ENCODE measurements at regions not wholly inside any gene's neighbourhood (a gene's known extent, or its start where the extent isn't known, plus 50 kb on each side); places are given as distances from the start of the nearest gene placed in this dataset.

- no peak overlapping the region for H2AK5ac ChIP-seq (ENCODE audit: low read depth, low read length)
- DNase-seq (ENCODE audit: low read depth in 1 of 2, low spot score in 2 of 2) (no peak), FAIRE-seq (no peak)
- no peak overlapping the region for H2BK20ac ChIP-seq (ENCODE audit: low read length)
- H4K8ac ChIP-seq (ENCODE audit: extremely low read depth, insufficient read depth, low read length): no peak overlapping the region; the same call in 1 of the 2 replicates
- H4K5ac ChIP-seq (ENCODE audit: insufficient read length, low read depth, low read length): no peak overlapping the region
- 96% methylated on average over 22 of the region's 32 CpGs; no CpG with 5 or more reads in 1 of the 2 experiments for WGBS, 2 experiments (ENCODE audit: extremely low coverage in 1 of 2, insufficient coverage in 1 of 2, insufficient read length in 1 of 2, insufficient replicate concordance in 2 of 2, low coverage in 1 of 2, low lambda C conversion rate in 2 of 2, missing lambda C conversion rate in 1 of 2)
- H3K56ac ChIP-seq (replicated peaks; ENCODE audit: insufficient read length, low read depth, low read length): no peak overlapping the region
- no peak overlapping the region; the same call in 1 of the 2 replicates for H3K18ac ChIP-seq (ENCODE audit: extremely low read depth, low read length)
- no peak overlapping the region for H3K14ac ChIP-seq (ENCODE audit: insufficient read length)
- no peaks in the 10 kb centered on the region for H3K36me3 ChIP-seq (ENCODE audit: control insufficient read depth in 2 of 4, insufficient read depth in 4 of 4, low read length in 3 of 4)
- CTCF ChIA-PET (ENCODE audit: partially characterized antibody): interaction anchor here (1.0 to 1.8 kb wide), 4 partner anchors 9 to 251 kb away, joined by 3 to 4 read pairs (median 3); no protein-coding TSS in a partner anchor
- H2AFZ ChIP-seq (ENCODE audit: low read length): no peak overlapping the region
- H3K27ac ChIP-seq (ENCODE audit: low read depth, low read length): no peak overlapping the region
- no peak overlapping the region for H2BK15ac ChIP-seq (ENCODE audit: low read length)
- H4K20me1 ChIP-seq (replicated peaks in 1 of 2; ENCODE audit: control insufficient read depth in 1 of 2, insufficient read depth in 2 of 2, low read length in 2 of 2): no peaks in the 10 kb centered on the region
- H3K4me2 ChIP-seq (ENCODE audit: insufficient read depth in 1 of 2, low read depth in 2 of 2, low read length in 2 of 2): no peak overlapping the region
- no peaks in the 10 kb centered on the region for H3K79me2 ChIP-seq (ENCODE audit: control insufficient read depth in 1 of 2, insufficient read depth in 2 of 2, low read length in 2 of 2)
- H2BK120ac ChIP-seq (replicated peaks; ENCODE audit: low read depth, low read length): no peak overlapping the region
- H3K9ac ChIP-seq (replicated peaks in 1 of 4; ENCODE audit: extremely low read depth in 1 of 4, low read depth in 3 of 4, low read length in 3 of 4): no peak overlapping the region
- POLR2A ChIA-PET (ENCODE audit: partially characterized antibody): no interaction called here
- H3K23ac ChIP-seq (ENCODE audit: insufficient read length): no peak overlapping the region
- H3K4me1 ChIP-seq (replicated peaks in 1 of 4; ENCODE audit: control insufficient read depth in 3 of 4, insufficient read depth in 4 of 4, low read length in 3 of 4): peaks cover 0 to 7% (median 4%) of the 10 kb centered on the region in 4 experiments; a peak in 4 of 7 replicates
- no peaks in the 10 kb centered on the region; a peak in 1 of 7 replicates for H3K27me3 ChIP-seq (replicated peaks in 1 of 4; ENCODE audit: control insufficient read depth in 3 of 4, extremely low read depth in 1 of 4, insufficient read depth in 3 of 4, low read length in 3 of 4)
- no peaks in the 10 kb centered on the region for H3K23me2 ChIP-seq (ENCODE audit: low read depth, low read length)
- H4K91ac ChIP-seq (replicated peaks; ENCODE audit: insufficient read length, low read length): no peak overlapping the region
- no peaks in the 10 kb centered on the region for H3K79me1 ChIP-seq (ENCODE audit: low read depth, low read length)
- H3K9me3 ChIP-seq (ENCODE audit: insufficient read depth in 2 of 2, low read depth in 1 of 2, low read length in 1 of 2): no peaks in the 10 kb centered on the region
- H2BK12ac ChIP-seq (ENCODE audit: low read depth, low read length): no peak overlapping the region
- H3K4me3 ChIP-seq (ENCODE audit: extremely low read depth in 1 of 4, insufficient read depth in 2 of 4, low read depth in 3 of 4, low read length in 4 of 4): no peak overlapping the region
- H2BK5ac ChIP-seq (ENCODE audit: low read depth, low read length): no peak overlapping the region
- H3K4ac ChIP-seq (replicated peaks; ENCODE audit: insufficient read length, low read depth, low read length): no peak overlapping the region
- TF ChIP-seq SUZ12 (IDR thresholded peaks at IDR 0.05; ENCODE audit: low read length) (no peak), CTCF (IDR thresholded peaks at IDR 0.05; ENCODE audit: control extremely low read depth in 1 of 3, insufficient read depth in 1 of 3, low read depth in 1 of 3, low read length in 3 of 3) (no peak), CREB1 (IDR thresholded peaks at IDR 0.05) (no peak), POU5F1 (IDR thresholded peaks at IDR 0.05; ENCODE audit: low read depth, low read length) (no peak), ASH2L (IDR thresholded peaks at IDR 0.05; ENCODE audit: low read length) (no peak), KDM5A (IDR thresholded peaks at IDR 0.05; ENCODE audit: low read length) (no peak), POLR2AphosphoS5 (IDR thresholded peaks at IDR 0.05; ENCODE audit: low read depth, low read length) (no peak), RFX5 (IDR thresholded peaks at IDR 0.05; ENCODE audit: borderline replicate concordance, low read depth, low read length) (no peak), MAX (IDR thresholded peaks at IDR 0.05) (no peak), TAF1 (IDR thresholded peaks at IDR 0.05; ENCODE audit: low read depth, low read length) (no peak), CTBP2 (IDR thresholded peaks at IDR 0.05; ENCODE audit: borderline replicate concordance, insufficient read depth, insufficient read length, low read length) (no peak)
These were observed 66.3 kb downstream of the SIK1 start for GRCh38 chr21:43360441-43361126.

Data from H1 (cell line).